ENCODE measurements at regions not wholly inside any gene's neighbourhood (a gene's known extent, or its start where the extent isn't known, plus 50 kb on each side); places are given as distances from the start of the nearest gene placed in this dataset.

DNA sequence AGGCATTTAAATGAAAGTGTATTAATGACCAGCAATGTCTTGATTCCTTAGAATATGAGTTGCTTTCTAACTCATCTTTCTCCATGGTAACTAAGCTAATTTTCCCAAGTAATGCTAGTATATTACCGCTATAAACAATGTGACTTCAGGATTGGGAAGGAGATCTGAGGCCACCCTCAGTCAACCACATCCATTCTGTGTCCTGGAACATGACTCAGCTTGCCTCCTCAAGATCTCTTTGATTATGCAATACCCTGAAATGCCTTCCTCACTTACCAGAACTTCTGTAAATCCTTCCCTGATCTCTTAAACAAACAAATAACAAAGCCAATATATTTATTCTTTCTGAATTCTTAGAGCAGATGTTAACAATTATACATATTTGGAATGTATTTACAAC, 1495.5 kb downstream of the PCDH18 start:
- Histone ChIP-seq H2BK15ac (ENCODE audit: low read depth, low read length) (no peak overlapping the region), H3K56ac (ENCODE audit: extremely low read depth, insufficient read depth, low read length) (no peak overlapping the region), H3K27ac (ENCODE audit: insufficient read depth, low read length) (no peak overlapping the region), H3K4me1 (ENCODE audit: control insufficient read depth, insufficient read depth, low read length) (no peaks in the 10 kb centered on the region), H4K91ac (ENCODE audit: insufficient read depth, low read depth, low read length) (no peak overlapping the region), H2AK5ac (ENCODE audit: low read depth, low read length) (no peak overlapping the region), H2BK5ac (ENCODE audit: low read depth, low read length, poor library complexity, severe bottlenecking) (no peak overlapping the region), H3K9me1 (ENCODE audit: insufficient read depth, low read length) (no peaks in the 10 kb centered on the region), H3K4me3 (ENCODE audit: insufficient read depth, low read depth, low read length) (no peak overlapping the region), H3K79me1 (ENCODE audit: low read depth in 1 of 2, low read length in 2 of 2) (no peaks in the 10 kb centered on the region), H3K36me3 (ENCODE audit: control insufficient read depth, insufficient read depth, low read length) (no peaks in the 10 kb centered on the region), H4K20me1 (ENCODE audit: insufficient read depth, low read length) (no peaks in the 10 kb centered on the region), H2BK20ac (ENCODE audit: low read depth, low read length) (no peak overlapping the region), H3K18ac (ENCODE audit: low read depth, low read length) (no peak overlapping the region), H4K5ac (ENCODE audit: low read depth, low read length) (no peak overlapping the region), H3K9ac (ENCODE audit: low read depth, low read length) (no peak overlapping the region), H4K8ac (ENCODE audit: low read depth in 2 of 2, low read length in 2 of 2) (no peak overlapping the region), H3K4ac (ENCODE audit: low read depth, low read length) (no peak overlapping the region), H2AK9ac (replicated peaks; ENCODE audit: low read depth, low read length, poor library complexity) (no peak overlapping the region), H3K27me3 (ENCODE audit: control insufficient read depth, insufficient read depth, low read length) (no peaks in the 10 kb centered on the region), H2AFZ (replicated peaks; ENCODE audit: low read length, poor library complexity) (no peak overlapping the region), H3K4me2 (ENCODE audit: low read depth, low read length) (no peak overlapping the region), H3K14ac (replicated peaks; ENCODE audit: low read depth, low read length) (no peak overlapping the region), H3K9me3 (ENCODE audit: control insufficient read depth, insufficient read depth, low read length) (no peaks in the 10 kb centered on the region), H3K23ac (ENCODE audit: low read depth, low read length) (no peak overlapping the region), H2BK120ac (ENCODE audit: low read depth, low read length) (no peak overlapping the region)
- no TSS peak for BruUV-seq (replicated peaks)
- intact Hi-C loops (cut with micrococcal nuclease), result no loop called here
- ChIA-PET CTCF (no interaction called here), POLR2A (ENCODE audit: unreplicated experiment) (no interaction called here)
- dilution Hi-C loops (cut with HindIII; ENCODE audit: low sequenced_read_pairs, unreplicated experiment), result no loop called here
- in situ Hi-C loops (cut with MboI; ENCODE audit: low sequenced_read_pairs), result no loop called here
- TF ChIP-seq NFE2L2 (IDR thresholded peaks at IDR 0.05; ENCODE audit: low read depth, low read length) (no peak), CEBPB (IDR thresholded peaks at IDR 0.05; ENCODE audit: low read depth, low read length) (peak; percentile 86)
- peak; percentile 63 for DNase-seq
- ATAC-seq (ENCODE audit: low read depth), result no peak; the same call in 1 of the 2 replicates
- 80% methylated on average over 1 of the region's 1 CpG; no CpG with 5 or more reads in 1 of the 2 experiments for WGBS, 2 experiments (ENCODE audit: extremely low coverage in 2 of 2, insufficient read length in 1 of 2)

Measured in IMR-90 (cell line).